HG03175 (cell line): ENCODE measurements at regions not wholly inside any gene's neighbourhood (a gene's known extent, or its start where the extent isn't known, plus 50 kb on each side); places are given as distances from the start of the nearest gene placed in this dataset.

Experiments
- ATAC-seq: cut with Tn5 transposase; IDR thresholded peaks from one replicate; pipeline ENCODE4 v1.9.1; 2021; ENCODE audit warnings: mild to moderate bottlenecking, moderate library complexity; ENCODE audit not compliant: unreplicated experiment

DNA sequence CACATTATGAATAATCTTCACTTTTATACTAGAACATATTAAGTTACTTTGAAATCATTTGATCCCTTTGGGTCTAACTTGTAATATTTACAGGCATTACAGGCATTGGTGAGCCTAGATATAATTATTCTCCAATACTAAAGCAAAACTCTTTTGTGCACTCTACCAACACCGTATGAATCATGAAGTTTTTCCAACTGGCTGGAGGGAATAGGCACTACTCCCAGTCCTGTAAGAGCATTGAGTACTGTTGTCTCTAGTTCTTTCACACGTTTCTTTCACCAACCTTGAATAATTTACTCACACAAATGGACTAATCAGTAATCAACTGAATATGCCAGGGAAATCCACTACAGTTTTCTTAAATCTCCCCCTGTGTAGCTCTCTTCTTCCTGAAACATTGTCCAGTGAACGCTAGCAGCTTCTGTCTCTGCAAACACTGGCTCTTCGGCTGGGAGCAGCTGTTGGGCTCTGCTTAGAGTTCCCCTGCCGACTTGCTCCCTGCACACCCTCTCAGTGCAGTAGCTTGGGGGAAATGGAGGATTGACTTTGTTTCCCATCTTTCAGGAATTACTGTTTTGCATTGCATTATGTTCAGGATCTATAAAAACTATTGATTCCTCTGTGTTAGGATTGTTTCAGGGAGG lies 476.7 kb downstream of the RFC3 start:
- ATAC-seq = no peak

DNA sequence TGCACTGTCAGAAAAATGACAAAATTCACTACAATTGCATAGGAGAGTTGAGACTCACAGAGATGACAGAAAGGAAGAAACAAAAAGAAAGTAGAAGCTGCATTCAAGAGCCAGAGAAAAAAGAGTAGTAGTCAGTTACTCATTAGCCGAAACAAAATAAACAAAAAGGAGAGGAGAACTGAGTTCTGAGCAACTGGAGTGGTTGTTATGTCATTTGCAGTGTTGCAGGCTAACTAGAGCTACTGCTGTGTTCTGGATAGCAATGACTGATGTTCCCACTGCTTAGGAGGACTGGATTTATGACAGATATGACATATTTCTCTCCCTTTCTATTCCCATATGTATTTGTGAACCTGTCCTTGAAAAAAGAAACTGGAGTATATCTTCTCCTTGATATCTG lies 482.6 kb downstream of the RFC3 start:
- ATAC-seq = no peak

DNA sequence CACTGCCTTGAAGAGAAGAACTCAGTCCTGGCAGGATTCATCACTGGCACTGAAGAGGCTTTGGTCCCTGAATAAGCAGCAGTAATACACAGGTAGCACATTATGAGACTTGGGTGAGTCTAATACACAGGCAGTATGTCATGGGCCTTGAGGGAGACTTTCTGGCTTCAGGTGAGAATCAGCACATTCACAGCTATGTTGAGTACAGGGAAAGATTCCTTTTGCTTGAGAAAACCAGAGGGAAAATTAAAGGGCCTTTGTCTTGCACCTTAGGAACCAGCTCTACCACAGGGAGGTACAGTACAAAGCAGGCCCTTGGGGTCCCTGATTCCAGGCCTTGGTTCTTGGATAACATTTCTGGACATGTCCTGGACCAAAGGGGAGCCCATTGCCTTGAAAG lies 484.6 kb downstream of the RFC3 start:
- no peak for ATAC-seq

DNA sequence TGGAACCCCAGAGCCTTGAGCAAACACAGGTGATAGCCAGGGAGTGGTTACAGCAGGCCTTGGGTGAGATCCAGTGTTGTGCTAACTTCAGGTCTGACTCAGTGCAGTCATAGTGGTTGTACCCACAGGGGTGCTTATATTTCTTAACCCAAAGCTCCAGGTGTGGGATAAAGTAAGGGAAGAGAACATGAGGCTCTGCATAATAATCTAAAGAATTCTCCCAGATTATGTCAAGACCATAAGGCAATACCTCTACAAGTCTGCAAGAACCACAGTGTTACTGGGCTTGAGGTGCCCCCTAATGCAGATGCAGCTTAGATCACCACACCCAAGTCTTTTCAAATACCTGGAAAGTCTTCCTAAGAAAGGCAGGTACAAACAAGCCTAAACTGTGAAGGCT lies 485.4 kb downstream of the RFC3 start:
- ATAC-seq = no peak

DNA sequence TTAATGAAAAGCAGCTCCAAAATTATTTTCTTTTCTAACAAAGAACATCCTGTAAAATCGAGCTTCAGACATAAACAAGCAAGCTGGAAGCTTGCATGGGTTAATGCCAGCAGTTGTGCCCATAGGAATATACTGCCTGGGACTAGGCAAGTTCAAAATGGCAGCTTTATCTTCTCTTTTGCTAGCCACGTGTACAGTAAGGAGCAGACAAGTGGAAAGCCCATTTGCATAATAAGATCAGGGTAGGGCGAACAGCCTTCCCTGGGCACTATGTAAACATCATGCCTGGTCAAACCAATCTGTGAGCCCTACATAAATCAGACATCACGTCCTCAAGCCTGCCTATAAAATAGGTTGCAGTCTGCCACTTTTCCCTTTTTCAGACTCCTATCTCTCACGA lies 489.7 kb downstream of the RFC3 start:
- no peak for ATAC-seq

DNA sequence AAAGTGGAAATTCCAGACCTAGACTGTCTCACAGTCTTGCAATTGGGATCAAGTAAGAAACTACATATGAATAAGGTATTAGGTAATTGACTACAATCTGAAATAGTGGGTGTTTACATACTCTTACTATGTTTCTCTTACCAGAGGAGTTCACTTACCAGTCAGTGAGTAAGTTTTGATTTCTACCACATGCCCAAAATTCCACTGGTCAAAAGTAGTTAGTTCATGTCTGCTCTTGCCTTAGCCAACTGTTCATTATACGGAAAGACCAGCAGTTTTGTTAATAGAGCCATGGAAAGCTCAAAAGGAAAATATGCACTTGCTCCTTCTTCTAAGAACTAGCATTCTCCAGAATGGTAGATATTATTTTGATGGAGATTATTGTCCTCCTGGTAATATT lies 490.8 kb downstream of the RFC3 start:
- no peak for ATAC-seq

DNA sequence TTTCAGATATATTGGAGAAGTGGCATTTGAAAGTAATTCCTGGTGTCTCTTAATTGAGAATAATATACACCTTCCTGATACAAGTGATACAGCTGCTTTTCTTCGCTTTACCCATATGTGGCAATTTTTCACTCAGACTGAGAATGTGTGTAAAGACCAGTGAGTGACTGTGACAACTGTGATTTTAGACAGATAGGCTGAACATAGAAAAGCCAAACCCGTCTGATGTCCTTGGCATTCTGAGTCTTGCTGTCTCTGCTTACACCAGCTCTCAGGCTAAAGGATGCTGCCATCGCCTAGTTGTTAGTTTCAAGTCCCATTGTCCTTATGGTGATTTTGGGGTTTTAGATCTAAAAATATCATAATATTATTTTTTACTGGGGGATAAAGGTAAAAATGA lies 492.6 kb downstream of the RFC3 start:
- no peak for ATAC-seq

DNA sequence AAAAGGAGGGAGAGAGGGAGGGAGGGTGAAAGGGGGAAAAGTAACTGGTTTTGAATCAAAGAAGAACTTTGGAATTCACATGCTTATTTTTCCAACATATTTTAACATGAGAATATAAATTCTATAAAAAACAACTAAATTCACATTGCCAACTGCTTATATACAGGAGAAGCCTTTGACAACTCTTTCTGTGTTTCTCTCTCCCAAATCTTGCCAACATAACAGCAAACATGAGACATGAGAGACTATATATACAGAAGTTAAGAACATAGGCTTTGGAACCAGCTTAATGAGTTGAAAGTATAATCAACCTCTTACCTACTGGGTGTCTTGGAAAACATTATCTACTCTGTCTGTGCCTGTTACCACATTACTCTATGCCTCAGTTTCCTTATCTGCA lies 493.3 kb downstream of the RFC3 start:
- no peak for ATAC-seq

DNA sequence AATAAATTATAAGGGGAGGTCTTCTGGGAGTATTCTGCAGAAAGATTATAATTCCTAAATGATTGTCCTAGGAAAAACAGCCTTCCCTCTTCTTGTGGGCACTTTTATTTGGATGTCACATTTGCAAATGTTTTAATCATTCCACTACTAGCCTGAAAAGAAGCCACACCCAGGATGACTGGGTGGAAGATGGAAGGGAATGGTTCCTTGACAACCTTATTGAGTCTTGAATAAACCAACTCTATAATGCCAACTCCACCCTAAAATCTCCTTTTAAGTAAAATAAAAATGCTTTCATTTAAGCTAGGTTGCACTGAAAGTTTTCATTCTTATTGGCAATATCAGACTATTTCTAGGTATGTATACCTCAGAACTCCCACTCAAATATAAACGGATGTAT lies 494.6 kb downstream of the RFC3 start:
- no peak for ATAC-seq

DNA sequence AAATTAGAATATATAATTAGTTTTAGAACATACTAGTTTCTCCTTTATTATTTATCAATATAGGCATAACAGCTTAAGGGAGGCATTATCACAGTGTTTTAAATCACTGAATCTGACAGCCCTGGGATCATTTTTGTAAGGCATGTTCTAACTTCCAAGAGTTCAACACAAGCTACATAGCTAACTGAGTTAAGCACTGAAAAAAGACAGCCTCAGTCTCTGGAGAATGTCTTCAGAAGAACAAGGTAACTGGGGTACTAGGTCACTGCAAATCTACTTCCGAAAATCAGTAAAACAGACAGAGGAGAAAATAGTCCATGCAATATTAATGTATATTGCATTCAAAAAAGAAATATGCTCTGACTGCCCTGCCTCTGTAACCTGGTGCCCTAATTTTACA lies 502.1 kb downstream of the RFC3 start:
- ATAC-seq = no peak

DNA sequence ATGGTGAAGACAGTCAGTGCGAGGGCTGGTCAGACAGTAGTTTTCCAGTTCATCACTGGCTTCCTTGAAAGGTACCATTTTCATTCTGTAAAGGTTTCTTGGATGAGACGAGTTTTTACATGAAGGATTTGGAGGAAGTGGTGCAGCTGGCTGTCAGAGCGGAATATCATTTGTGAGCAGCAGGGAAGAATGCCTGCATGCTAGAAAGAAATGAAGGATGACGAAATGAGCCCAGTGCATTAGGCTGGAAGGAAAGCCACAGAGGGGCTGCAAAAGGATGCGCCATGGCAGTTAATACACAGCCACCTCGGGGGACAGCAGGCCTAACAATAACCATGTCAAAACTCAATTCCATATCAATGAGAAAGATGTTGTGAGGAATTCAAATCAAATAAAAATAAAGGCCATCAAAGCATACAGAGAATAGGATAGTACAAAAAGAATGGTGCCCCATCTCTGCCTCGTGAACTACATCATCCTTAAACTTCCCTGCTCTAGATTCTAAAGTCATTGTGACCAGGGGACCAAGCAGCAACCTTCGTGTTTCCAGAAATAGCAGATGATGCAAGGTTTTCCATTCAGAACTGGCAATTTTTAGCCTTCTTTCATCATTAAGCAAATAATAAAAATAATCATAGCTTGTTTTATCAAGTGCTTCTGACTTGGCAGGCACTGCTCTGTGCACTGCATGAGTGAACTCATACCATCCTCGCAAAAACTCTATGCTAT lies 504.2 kb downstream of the RFC3 start:
- ATAC-seq = no peak

DNA sequence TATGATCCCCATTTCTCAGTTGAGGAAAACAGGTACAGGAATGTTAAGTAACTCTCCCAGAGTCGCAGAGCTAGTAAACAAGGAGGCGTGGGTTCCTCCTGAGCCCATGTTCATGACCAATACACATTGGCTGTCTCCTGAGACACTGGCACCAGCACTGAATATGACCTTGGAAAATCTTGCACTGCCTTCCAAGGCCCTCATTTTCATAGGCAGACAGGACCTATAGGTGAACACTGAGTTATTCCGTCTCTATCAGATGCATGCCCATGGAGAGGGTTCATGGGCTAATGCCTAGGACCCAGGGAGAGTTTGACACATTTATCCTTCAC lies 504.8 kb downstream of the RFC3 start:
- ATAC-seq = no peak

DNA sequence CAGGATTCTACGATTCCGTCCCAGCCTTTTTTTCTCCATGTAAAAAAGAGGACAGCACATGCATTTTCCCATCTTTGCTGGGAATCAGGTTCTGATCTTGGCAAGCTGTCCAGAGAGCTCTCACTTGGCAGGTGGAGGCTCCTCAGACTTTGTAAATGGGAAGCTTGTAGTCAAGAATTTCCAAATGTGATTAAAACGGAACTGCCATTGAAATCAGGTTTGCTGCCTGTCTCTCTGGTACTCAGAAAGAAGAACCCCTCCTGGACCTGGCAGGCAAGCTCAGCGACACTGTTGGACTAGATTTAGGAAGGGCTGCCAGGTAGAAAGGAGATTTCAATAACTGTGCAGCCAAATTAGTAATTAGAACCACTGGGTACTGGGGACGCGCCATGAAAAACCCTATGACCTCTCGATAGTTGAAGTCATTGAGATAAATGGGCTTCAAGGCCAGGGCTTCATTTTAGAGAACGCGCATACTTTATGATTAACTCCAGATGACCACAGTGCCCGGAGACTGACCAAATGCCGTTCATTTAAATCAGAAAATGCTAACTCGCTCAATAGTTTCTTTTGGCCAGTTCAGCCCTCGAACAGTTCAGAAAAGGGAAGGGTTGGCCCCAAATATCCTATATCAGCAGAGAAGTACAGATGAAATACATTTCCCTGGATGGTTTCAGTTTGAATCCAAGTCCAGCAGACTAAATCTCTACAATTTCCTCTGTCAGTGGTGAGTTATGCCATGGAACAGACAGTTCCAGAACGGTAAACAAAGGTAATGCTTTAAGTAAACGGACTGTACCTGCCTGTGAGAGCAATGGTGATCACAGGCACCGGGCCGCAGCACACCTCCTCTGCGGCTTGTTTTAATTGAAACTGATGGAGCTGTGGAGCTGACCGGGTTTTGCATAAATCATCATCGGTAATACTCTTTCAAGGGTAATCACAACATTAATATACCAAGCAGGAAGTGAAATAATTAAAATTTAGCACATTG lies 517.4 kb downstream of the RFC3 start:
- no peak for ATAC-seq

DNA sequence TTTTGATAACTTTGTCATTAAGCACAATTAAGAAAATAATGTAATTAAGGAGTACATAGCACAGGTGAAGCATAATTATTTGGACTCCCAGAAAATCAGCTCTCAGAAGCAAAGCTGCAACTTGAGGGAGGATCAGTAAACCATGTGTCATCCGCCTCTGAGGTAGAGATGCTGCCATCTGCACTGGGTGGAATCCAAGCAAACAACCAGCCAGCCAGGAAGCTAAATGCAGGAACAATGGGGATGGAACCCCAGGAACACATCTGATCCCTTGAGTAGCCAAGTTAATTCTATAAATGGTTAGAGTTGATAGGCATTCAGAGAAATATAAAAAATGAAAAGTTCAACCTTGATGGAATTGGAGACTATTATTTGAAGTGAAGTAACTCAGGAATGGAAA lies 520.2 kb downstream of the RFC3 start:
- no peak for ATAC-seq

DNA sequence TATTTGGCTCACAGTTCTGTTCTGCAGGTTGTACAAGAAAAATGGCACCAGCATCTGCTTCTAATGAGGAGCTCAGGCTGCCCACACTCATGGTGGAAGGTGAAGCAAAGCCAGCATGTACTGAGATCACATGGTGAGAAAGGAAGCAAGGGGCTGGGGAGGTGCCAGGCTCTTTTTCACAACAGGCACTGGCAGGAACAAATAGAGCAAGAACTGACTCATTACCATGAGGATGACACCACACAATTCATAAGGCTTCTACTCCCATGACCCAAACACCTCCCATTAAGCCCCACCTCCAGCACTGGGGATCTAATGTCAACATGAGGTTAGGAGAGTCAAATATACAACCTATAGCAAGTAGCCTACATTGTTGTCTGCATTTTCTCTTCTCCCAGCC lies 522.6 kb downstream of the RFC3 start:
- ATAC-seq = no peak

DNA sequence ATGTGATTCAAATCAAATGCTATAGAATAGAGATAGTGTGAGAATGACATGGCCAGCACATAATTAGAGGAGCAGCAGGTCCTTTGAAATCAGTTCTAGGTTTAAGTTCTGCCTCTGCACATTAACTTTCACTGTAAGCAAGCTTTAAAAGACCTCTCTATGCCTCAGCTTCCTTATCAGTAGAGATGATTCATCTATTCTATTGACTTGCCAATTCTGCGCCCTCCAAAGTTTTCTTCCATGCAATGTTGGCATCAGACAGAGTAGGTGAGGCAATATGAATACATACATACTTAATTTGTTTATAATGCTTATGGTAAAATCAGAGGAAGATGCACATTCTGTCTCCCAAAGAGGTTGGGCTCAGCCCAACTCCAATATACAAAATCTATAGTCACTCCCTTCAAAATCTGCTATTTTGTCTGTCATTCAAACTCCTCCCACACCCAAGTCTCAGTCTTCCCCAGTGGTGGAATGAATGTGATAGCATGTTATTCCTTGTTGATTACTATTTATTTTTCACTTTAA lies 525.5 kb downstream of the RFC3 start:
- no peak for ATAC-seq

DNA sequence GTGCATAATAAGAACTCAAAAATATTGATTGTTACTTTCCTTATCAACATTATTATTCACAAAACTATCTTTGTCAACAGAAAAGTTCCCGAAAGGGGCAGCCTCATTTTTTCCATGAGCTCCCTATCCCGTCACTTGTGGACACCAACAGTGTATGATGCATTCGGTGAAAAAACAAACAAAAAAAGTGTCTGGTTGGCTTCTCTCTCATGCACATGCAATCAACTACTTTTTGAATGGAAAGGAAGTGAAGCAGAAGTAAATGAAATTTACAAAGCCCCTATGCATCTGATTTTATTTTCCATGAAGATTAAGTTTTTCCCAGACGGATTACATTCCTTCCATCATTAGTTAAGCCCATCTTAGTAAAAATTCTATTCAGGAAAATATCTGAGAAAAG lies 526.9 kb downstream of the RFC3 start:
- no peak for ATAC-seq

DNA sequence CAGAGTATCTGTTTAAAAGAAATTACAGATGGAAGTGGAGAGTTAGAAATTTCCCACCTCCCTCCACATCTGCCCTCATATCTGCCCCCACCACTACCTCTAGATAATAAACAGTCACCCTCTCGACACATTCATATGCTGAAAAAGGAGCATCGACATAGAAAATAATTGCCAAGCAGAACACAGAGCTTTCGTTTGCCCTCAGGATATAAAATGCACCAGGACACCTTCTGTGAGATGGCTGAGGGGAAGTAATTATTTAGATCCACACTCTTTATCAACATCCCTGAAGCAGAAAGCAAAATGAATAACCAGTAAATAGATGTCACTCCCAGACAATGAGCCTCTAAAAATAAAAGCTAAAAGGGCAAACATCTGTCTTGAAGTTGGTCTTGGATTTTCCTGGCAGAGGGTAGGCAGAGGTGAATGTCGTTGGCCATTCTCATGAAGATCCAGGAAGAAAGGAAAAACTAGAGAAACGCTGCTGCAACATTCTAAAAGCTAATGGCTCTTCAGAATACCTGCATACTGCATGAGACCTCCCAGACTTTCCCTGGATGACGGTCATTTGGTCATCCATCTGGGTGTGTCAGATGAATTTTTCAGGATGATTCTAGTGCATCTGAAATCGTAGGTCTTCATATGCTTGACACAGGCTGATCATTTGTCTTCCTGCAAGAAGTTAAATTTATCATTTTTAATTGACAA lies 527.5 kb downstream of the RFC3 start:
- no peak for ATAC-seq

DNA sequence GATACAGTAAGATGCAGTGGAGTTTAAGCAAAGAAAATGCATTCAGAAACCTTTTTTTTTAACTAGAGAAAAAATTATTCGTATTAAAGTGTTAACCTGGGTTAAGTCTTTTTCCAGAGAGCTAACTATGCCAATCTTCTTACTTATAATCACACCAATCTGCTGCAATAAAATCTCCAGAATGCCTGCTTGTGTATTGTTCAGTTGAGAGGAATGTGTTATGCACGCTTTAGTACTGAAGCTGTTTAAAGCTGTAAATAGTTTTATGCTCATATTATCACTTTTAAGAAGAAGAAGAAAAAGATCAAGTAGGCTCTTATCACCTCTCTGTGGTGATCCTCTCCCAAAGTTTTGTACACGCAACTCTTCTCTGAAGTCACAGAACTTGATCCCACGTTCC lies 528.7 kb downstream of the RFC3 start:
- no peak for ATAC-seq

DNA sequence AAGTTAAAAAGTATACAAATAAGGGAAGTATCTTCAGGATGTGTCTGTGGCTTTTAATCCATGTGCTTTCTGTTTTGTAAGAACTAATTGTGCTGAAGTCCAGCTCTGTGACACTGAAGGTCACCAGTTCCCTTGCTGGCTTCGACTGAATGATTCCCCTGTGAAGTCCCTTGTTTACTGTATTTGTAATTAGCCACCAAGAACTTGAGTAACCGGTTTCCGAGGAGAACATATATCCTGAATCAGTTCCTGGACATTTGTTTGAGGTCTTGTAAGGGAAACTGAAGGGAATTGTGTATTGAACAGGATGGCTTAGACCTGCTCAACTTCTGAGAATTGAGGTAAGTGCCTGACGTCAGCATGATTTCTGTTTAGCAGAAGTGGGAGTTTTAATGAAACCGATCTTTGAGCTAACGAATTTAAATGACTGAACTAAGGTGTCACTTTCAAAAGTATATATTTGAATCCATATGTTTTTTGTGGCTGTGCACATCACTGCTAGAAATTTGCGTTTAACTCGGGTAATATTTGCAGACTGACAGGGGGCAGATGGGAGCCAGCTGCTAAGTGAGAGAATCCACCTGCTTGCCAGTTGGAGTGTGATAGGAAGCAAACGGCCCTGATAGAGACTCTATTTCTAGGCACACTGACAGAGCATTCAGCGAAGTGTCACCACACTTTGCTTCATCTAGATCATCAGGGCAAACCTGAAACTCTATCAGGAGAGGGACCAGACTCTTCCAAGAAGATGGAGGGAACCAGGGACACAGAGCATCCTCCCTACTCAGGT lies 530.0 kb downstream of the RFC3 start:
- ATAC-seq = no peak
